Stromal cell of bone marrow (primary cell): ENCODE measurements at regions not wholly inside any gene's neighbourhood (a gene's known extent, or its start where the extent isn't known, plus 50 kb on each side); places are given as distances from the start of the nearest gene placed in this dataset.
"Not testable (repeated sequence)": the region's sequence is repeated elsewhere in the genome, so short reads cannot be mapped to it uniquely, and the experiment has no call there.

Experiments
- DNase-seq: peaks from one replicate; pipeline ENCODE4 v3.0.0-alpha.2; 2012; ENCODE audit warnings: low read depth

GRCh38 chr5:8720506-8720905, 825.4 kb downstream of the SEMA5A start:
- DNase-seq = no peak

- DNase-seq = no peak
Measured at GRCh38 chr5:8721536-8721935, 824.3 kb downstream of the SEMA5A start.

GRCh38 chr5:8726383-8727036, 819.4 kb downstream of the SEMA5A start:
- DNase-seq = no peak

GRCh38 chr5:8727396-8727795, 818.5 kb downstream of the SEMA5A start:
- no peak for DNase-seq

- no peak for DNase-seq
Measured at GRCh38 chr5:8729437-8729836, 816.4 kb downstream of the SEMA5A start.

GRCh38 chr5:8730194-8730593, 815.7 kb downstream of the SEMA5A start:
- DNase-seq = no peak

GRCh38 chr5:8731110-8731509, 814.8 kb downstream of the SEMA5A start:
- DNase-seq = not testable (repeated sequence)

- no peak for DNase-seq
Measured at GRCh38 chr5:8740595-8740994, 805.3 kb downstream of the SEMA5A start.

GRCh38 chr5:8749556-8749955, 796.3 kb downstream of the SEMA5A start:
- no peak for DNase-seq

- no peak for DNase-seq
Measured at GRCh38 chr5:8750100-8750499, 795.8 kb downstream of the SEMA5A start.

GRCh38 chr5:8751971-8752370, 793.9 kb downstream of the SEMA5A start:
- no peak for DNase-seq

- DNase-seq = no peak
Measured at GRCh38 chr5:8752595-8752994, 793.3 kb downstream of the SEMA5A start.

GRCh38 chr5:8756498-8757084, 789.3 kb downstream of the SEMA5A start:
- peak; percentile 26 for DNase-seq

GRCh38 chr5:8765886-8766285, 780.0 kb downstream of the SEMA5A start:
- no peak for DNase-seq

- DNase-seq = no peak
Measured at GRCh38 chr5:8766448-8766847, 779.4 kb downstream of the SEMA5A start.

GRCh38 chr5:8767111-8767510, 778.8 kb downstream of the SEMA5A start:
- DNase-seq = no peak

- DNase-seq = no peak
Measured at GRCh38 chr5:8767746-8768145, 778.1 kb downstream of the SEMA5A start.

GRCh38 chr5:8769631-8770030, 776.2 kb downstream of the SEMA5A start:
- DNase-seq = no peak

GRCh38 chr5:8770431-8770830, 775.4 kb downstream of the SEMA5A start:
- peak; percentile 8 for DNase-seq

- no peak for DNase-seq
Measured at GRCh38 chr5:8773046-8773615, 772.7 kb downstream of the SEMA5A start.

GRCh38 chr5:8784692-8785091, 761.2 kb downstream of the SEMA5A start:
- DNase-seq = no peak

GRCh38 chr5:8788246-8788645, 757.6 kb downstream of the SEMA5A start:
- DNase-seq = no peak

- no peak for DNase-seq
Measured at GRCh38 chr5:8805653-8806052, 740.2 kb downstream of the SEMA5A start.

- no peak for DNase-seq
Measured at GRCh38 chr5:8807636-8808035, 738.2 kb downstream of the SEMA5A start.
